ENCODE measurements at regions not wholly inside any gene's neighbourhood (a gene's known extent, or its start where the extent isn't known, plus 50 kb on each side); places are given as distances from the start of the nearest gene placed in this dataset.

DNA sequence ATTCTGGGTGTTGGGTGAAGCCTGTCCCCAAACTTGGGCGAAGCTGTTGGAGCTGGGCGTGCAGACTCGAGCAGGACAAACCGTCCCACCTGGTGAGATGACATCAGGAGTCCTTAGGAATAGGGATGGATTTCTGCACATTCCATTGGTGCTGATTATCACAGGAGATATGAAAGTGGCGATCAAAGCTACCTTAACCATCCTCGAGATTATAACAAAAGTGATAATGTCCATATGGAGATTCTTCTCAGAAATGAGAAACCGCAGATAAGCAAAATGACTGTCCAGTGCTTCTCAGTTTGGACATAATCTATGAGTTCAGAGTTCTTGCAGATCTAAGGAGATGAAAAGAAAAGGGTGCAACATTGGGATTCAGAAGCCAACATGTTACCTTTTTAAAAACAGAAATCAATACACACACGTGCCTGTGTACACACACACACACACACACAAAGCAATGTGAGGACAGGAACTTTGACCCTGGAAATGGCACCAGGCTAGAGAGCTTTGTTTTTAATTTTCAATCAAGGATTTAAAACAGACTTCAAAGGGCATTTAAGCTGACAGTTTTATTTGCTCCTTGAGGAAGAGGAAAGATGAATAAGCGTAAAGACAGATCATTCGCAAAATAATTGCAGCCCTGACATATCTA, 165.4 kb downstream of the CD83 start:
- WGBS, 2 donors: 67 to 87% methylated on average over 10 of the region's 10 CpGs
- no peak for TF ChIP-seq POLR2A (IDR thresholded peaks at IDR 0.05)
- TF ChIP-seq EP300 (IDR thresholded peaks at IDR 0.05): no peak
- no peak for TF ChIP-seq POLR2AphosphoS5 (IDR thresholded peaks at IDR 0.05)
- TF ChIP-seq, protein P1, sequence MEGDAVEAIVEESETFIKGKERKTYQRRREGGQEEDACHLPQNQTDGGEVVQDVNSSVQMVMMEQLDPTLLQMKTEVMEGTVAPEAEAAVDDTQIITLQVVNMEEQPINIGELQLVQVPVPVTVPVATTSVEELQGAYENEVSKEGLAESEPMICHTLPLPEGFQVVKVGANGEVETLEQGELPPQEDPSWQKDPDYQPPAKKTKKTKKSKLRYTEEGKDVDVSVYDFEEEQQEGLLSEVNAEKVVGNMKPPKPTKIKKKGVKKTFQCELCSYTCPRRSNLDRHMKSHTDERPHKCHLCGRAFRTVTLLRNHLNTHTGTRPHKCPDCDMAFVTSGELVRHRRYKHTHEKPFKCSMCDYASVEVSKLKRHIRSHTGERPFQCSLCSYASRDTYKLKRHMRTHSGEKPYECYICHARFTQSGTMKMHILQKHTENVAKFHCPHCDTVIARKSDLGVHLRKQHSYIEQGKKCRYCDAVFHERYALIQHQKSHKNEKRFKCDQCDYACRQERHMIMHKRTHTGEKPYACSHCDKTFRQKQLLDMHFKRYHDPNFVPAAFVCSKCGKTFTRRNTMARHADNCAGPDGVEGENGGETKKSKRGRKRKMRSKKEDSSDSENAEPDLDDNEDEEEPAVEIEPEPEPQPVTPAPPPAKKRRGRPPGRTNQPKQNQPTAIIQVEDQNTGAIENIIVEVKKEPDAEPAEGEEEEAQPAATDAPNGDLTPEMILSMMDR (IDR thresholded peaks at IDR 0.05): no peak
- peaks cover 0 to 2% (median 0%) of the 10 kb centered on the region in 4 donors for H3K9me3 ChIP-seq
- no peaks in the 10 kb centered on the region for H3K36me3 ChIP-seq
- H3K27me3 ChIP-seq: no peaks in the 10 kb centered on the region
- H3K4me1 ChIP-seq: peaks cover 0 to 4% (median 0%) of the 10 kb centered on the region in 4 donors
- no peak overlapping the region for H3K4me3 ChIP-seq
- intact Hi-C loops (cut with DNase I): no loop called here
- no peak for DNase-seq
- H3K27ac ChIP-seq: no peak overlapping the region

DNA sequence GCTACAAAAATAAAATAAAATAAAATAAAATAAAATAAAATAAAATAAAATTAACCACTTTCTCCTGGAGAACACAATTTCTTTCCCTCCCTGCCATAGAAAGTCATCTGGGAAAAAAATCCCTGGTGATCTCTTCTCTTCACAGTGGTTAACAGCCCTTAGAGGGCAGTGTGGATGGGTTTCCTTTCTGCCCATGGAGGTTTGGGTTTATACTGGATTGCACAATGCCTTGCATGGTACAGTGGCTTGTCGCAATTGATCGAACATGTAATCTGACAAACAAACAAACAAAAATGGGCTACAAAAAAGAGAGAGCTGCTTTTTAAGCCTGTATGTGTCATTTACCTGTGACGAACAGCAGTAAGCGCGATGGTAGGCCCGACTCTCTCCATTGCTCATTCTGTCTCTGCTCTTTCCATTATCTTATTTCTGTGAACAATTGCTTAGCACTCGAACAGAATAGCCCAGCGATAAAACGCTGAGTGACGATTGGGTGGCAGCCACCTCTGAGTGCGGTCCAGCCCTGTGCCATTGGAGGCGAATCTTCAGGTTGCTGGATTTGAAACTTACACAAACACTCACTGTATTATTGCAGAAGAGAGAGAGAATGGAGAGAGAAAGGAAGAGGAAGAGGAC, 166.1 kb downstream of the CD83 start:
- 91 to 92% methylated on average over 12 of the region's 12 CpGs for WGBS, 2 donors

DNA sequence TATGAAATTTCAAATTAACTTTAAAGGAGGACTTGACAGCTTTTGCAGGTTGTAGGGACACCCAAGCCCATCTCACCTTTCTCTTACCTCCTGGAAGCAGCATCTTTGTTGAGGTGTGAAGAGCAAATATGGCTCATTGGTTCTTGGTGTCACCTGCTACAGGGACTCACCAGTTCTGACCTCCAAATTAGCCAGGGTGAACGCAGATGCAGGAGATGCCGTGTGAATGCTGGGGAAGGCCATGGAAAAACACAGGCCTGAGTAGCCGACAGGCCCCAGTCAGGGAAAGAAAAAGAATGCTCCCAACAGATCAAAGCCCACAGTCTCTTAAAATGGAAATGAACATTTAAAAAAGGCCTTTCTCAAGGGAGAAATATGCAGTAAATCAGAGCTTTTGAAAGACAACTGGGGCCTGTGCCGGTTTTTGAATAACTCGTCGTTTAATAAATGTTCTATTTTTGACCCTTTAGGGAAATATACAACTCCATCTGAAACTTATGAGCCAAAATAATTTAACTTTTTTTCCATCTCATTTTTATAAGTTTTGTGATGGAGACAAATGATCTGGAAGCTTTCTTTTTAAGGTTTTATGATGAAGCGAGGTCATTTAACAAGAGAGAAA, 167.5 kb downstream of the CD83 start:
- no peak for TF ChIP-seq POLR2A (IDR thresholded peaks at IDR 0.05)
- WGBS, 2 donors: 91 to 96% methylated on average over 7 of the region's 7 CpGs
- Histone ChIP-seq H3K27ac (peak overlapping the region in 1 of 4 donors; percentile 1), H3K4me3 (no peak overlapping the region), H3K36me3 (no peaks in the 10 kb centered on the region), H3K27me3 (no peaks in the 10 kb centered on the region), H3K9me3 (peaks cover 0 to 1% (median 0%) of the 10 kb centered on the region in 4 donors), H3K4me1 (peaks cover 0 to 4% (median 0%) of the 10 kb centered on the region in 4 donors)
- intact Hi-C loops (cut with DNase I): no loop called here
- no peak for DNase-seq

More for the DNA sequence above, 166.1 kb downstream of the CD83 start:
- Histone ChIP-seq H3K27ac (no peak overlapping the region), H3K4me3 (no peak overlapping the region), H3K27me3 (no peaks in the 10 kb centered on the region), H3K4me1 (peaks cover 0 to 4% (median 0%) of the 10 kb centered on the region in 4 donors), H3K9me3 (peaks cover 0 to 2% (median 0%) of the 10 kb centered on the region in 4 donors), H3K36me3 (no peaks in the 10 kb centered on the region)
- no peak for TF ChIP-seq POLR2AphosphoS5 (IDR thresholded peaks at IDR 0.05)
- TF ChIP-seq, protein P1 (IDR thresholded peaks at IDR 0.05): no peak
- no peak for TF ChIP-seq POLR2A (IDR thresholded peaks at IDR 0.05)
- TF ChIP-seq EP300 (IDR thresholded peaks at IDR 0.05): no peak
- DNase-seq: no peak
- intact Hi-C loops (cut with DNase I): no loop called here

DNA sequence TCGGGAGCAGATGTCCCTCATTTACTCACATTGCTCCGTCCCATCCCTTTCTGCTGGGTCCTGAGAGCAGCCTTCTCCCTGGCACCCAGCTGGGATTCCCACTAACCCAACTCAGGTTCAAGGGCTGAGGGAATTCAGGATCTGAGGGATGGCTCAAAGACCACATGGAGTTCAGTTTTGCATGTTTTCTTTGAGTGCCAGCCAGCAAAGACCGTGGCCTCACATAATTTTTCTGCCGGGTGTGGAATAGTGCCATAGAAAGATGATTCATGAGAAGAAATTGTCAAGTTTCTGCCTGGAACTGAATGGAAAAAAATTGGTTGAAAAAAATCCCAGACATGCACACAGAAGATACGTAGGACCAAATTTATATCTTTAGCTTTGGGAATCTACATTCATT, 168.6 kb downstream of the CD83 start:
- Histone ChIP-seq H3K36me3 (no peaks in the 10 kb centered on the region), H3K27ac (no peak overlapping the region), H3K9me3 (no peaks in the 10 kb centered on the region), H3K4me3 (no peak overlapping the region), H3K4me1 (peaks cover 0 to 4% (median 0%) of the 10 kb centered on the region in 4 donors), H3K27me3 (no peaks in the 10 kb centered on the region)
- no peak for DNase-seq
- 66 to 72% methylated on average over 5 of the region's 5 CpGs for WGBS, 2 donors
- TF ChIP-seq EP300 (IDR thresholded peaks at IDR 0.05) (no peak), POLR2AphosphoS5 (IDR thresholded peaks at IDR 0.05) (no peak), POLR2A (IDR thresholded peaks at IDR 0.05) (no peak)
- TF ChIP-seq, protein P1 (IDR thresholded peaks at IDR 0.05): no peak
- intact Hi-C loops (cut with DNase I): no loop called here

All from sigmoid colon (tissue), 6 donors.